Amygdala (tissue), 56 donors: ENCODE measurements at regions not wholly inside any gene's neighbourhood (a gene's known extent, or its start where the extent isn't known, plus 50 kb on each side); places are given as distances from the start of the nearest gene placed in this dataset.

Experiments
- DNase-seq, 56 donors: peaks; one replicate each; lab custom pipeline; 2025; lab: John Stamatoyannopoulos, UW

DNA sequence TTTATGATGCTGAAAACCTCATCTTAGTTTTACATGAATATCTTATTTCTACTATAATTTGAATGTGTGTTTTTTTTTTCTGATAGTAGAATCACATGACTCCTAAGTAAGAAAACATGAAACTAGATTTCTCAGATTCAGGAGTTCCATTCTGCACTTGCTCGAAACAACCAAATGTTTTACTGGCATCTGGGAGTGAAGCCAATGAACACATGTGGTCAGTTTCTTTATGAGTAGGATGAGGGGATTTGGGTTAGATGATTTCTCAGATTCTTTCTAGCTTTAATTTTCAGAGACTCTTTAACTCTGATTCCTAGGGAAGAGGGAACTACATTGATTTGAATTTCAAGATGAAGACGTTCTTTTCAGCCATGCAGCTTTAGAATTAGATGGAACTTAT lies 225.0 kb upstream of the NT5C1B start:
- no peak for DNase-seq

DNA sequence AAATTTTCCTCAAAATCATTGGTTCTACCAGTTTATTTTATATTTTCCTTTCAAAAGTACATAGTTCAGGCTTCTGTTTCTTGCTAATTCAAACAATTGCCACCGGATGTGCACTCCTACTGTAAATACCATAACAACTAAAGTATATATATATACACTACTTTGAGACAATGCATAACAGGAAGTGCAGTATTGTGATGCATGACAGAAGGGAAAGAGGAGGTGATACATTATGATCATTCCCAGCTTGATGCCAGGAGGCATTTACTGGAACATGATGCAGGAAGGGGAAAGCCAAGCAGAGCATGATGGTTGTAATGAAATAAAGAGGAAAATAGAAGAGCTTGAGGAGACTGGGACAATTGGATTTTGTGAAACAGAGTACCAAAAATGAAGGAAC lies 215.2 kb upstream of the NT5C1B start:
- no peak for DNase-seq

DNA sequence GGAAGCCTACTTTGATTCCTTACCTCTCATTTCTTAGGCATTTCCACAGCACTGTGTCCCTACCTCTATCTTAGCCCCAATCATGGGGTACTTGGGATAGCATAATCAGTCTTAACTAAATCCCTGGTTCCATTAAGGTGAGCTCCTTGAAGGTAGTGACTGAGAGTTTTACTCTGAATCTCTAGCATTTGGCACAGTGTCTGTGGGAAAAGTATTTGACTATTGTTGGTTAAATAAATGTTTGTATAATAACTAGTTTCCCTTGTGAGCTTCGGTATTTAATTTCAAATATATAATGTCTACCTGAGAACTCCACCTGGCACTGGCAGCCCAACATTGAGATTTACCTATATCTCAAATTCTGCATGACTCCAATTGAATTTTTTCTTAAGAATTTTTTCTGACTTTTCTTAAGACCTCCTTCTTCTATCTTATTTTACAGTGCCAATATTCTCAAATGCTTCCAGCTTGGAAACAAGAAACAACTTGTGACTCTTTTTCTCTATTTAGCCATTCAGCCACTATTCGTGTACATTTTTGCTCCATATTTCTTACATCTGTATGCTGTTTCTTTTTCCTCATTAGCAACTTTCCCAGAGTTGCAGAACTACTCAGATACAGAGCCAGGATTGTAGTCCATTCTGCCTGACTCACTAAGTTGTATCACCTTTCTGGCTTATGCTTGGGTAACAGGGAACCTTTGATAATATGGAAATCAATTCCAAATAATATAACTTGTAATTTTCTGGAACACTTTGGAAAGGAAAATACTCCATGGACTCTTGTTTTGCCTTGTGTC lies 214.0 kb upstream of the NT5C1B start:
- no peak for DNase-seq

DNA sequence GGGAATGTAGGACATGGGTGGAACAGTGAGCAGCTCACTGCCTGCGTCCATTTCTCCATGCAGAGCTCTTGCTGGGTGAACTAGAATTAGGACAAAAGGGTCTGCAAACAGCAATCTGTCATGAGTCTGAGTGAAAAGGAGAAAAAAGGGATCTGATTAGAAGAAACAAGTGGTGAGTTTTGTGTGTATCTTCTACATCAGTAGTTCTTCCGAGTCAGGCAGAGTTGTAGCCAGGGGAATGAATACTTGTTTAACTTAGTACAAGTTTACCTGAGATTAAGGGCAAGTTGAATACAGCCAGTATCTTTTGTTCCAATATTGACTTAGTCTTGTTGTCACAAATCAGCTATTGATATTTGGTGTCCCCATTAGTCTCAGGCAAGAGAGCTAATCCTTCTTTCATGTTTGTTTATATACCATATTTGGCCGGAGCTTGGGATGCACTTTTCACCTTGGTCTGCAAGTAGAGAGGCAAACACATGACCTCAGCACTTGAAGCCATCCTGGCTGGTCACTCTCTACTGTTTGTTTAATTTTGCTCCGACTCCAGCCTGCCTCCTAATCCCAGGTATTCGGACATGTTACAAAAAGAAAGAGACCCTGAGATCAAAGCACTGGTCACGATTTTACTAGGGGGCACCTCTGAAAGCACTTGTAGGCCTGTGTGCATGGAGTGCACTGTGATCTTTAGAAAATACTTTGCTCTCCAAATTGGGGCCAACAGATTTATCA lies 211.0 kb upstream of the NT5C1B start:
- no peak for DNase-seq

DNA sequence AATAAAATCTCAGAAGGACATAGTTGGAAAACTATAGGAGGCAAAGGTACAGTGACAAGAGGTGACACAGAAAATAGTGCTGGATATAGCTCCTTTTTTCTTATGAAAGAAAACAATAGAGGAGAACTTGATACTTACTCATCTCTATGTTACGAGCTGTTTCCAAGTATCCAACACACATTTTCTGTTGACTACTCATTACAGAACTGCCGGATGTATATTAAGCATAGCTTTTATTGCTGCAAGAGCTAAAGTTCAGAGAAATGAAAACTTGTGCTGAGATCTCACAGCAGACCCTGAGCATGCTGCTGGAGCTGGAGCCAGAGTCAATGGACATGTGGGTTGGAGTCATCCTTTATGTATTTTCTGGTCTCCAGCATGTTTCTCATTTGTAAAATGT lies 210.0 kb upstream of the NT5C1B start:
- DNase-seq = no peak

DNA sequence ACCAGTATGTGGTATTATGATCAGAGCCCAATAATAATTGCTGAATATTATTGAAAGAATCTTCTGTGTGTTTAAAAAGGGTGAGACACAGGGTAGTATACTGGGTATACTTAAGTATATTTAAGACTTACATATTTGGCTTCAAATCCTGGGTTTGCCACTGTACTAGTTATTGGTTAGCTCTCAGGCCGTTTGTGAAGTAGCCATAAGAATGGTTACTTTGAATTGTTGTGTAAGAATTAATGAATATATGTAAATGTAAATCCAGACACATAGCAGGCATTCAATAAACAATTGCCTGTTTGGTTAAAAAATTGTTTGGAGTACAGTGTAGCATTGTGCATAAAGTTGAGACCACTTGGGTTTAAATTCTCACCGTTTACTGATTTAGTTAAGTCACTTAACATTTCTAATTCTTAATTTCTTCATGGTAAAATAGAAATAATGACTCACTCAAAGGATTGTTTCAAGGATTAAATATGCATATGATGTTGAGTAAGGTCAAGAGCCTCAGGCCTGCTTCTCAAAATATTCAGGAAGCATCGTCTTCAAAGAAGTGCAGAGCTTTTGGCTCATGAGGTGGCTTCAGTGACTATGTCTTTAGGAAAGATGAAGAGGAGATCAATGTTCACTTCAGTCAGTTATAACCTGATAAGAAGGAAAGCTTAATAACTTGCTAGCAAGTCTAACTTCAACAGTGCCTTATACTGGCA lies 207.9 kb upstream of the NT5C1B start:
- no peak for DNase-seq

DNA sequence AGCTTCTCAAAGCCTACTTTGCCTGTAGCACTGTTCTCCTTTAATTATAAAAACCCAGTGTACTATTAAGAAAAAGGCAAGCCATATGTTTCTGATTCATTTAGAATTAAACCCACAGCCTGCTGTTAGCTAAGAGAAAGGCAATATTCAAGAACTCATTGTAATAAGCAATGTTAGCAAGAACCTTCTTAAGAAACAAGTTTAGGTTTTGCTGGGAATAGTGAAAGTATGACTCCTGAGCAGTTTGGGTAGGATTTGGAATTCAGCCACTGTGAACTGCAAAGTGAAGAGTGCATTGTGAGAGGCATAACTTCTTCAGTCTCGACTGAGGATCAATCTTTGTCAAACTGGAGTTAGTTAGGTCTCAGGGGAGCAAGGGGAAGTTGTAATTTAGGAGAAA lies 206.5 kb upstream of the NT5C1B start:
- no peak for DNase-seq

DNA sequence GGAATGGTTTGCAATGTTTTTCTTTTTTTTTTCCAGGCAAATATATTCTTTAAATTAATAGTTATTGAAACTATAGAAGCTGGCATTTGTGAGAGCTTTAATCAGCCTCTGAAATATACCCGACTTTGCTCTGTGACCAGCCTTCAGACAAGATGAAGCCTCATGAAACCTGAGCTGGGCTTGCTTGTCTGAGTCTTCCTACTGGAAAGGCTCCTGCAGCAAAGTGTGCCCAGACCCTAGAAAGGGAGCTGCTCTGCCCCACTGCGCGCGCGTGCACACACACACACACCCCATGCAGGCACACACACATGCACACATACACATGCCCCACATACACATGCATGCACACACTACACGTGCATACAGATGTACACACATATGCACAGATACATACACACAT lies 203.3 kb upstream of the NT5C1B start:
- no peak for DNase-seq

DNA sequence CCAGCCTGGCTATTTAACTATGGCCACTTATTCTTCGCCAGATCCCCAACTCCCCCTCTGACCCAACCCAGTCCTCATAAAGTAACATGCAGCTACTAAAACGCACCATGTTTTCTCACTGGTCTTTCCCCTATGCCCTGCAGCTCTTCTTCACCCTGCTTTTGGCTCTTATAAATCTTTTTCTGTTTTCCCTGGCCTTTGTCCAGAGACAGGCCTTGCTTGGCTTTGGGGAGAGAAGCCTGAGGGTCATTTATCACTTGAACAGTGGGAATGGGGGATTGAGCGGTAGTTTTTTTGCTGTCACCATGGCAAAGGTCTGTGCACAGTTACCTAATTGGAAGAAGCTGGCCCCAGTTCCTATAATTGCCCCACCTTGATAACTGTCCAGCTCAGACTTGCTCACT lies 202.9 kb upstream of the NT5C1B start:
- DNase-seq = no peak

DNA sequence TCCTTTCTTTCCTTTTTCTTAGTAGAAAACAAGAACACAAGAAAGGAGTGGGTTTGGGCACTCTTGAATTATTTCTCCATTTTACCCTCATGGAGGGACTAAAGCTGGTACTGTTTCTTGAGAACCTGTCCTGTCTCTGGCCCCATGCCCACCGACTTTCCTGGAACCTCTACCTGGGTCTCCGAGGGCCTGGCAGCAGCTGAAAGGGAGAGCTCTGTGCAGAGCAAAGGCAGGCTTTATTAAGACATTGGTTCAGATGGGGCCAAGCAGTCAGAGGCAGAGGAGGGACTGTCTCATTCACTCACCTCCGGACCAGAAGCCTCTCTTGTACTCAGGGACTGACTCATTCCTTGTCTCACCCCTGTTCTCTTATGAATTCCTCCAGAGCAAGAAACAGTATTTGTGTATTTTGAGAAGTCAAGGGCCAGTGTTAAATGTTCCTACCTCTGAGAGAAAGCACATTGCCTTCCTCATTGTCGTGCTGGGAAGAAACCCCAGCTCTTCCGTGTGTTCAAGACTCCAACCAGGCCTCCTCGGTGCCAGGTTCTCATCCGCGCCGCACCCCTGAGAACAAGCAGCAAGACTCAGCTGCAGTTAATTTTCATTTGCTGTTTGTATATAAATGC lies 201.9 kb upstream of the NT5C1B start:
- DNase-seq = no peak

DNA sequence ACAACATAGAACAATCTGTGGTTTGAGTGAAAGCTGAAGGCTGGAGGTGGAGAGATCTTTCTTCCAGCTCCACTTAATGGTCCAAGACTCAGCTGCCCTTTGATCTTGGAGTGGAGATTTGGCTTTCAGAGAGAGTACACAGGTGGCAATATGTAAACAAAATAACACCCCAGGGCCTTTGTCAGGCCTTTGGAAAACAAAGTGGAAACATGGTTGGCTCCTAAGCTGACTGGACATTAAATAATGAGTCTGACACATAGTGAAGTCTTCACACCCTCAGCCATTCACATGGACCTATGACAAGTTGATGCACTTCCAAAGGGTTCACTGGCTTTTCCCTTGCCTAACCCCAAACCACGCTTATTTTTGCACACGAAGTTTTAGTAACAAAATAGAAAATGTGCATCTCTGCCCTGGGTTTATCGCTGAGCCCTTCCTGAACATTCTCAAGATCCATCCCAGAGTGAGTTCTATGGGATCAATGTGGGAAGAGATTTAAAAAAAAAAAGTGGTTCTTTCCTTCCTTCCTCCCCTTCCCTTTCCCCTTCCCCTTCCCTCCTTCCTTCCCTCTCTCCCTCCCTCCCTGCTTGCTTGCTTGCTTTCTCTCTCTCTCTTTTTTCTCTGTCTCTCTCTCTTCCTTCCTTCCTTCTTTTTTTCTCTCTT lies 201.3 kb upstream of the NT5C1B start:
- DNase-seq = no peak

DNA sequence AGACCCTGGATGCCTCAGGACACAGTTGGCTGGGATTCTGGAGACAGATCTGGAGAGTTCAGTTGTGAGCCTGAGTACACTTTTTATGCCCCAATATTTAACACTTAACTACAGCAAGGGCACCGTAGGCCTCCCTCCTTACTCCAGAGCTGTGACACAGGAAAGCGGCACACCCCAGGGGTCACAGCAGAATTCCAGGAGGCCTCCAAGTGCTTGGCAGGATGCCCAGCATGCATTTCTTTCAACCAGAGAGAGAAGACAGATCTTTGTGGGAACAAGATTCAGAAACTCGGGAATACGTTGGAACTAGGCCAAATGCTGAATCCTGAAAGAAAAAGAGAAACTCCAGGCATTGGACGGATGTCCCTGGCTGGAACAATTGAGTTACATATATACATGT lies 199.2 kb upstream of the NT5C1B start:
- peak in 3 of 56 donors; percentile 2 to 12 (median 11) for DNase-seq

DNA sequence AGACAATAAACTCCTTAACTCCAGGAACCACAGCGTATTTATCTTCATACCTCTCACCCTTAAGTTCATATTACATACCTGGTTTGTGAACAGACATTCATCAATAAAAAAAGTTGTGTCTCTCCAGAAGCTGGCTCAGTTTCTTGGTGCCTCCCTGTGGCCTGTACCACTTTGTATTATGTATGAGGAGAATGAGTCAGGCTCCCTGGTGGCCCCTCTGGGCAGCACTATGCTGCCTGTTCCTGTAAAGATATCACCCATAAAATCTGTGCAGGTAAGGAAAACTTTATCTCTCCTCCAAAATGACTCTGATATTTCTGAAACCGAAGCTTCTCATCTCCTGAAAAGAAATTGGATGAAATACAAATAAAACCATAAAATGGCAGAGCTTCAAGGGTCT lies 198.4 kb upstream of the NT5C1B start:
- DNase-seq = no peak

DNA sequence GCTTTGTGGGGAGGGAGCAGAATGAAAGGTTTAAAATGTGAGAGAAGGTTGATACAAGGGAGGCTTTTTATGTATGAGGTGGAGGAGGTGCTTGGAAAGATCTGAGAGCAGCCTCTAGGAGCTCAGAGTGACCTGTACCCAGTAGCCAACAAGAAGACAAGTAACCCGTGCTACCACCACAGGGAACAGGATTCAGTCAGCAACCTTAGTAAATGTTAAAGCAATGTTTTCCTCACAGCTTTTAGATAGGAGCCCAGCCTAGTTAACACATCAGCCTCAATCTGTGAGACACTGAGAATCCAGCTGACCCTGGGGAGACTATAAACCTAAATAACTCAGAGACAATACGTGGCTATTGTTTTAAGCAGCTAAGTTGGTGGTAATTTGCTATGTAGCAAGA lies 194.9 kb upstream of the NT5C1B start:
- DNase-seq = no peak

DNA sequence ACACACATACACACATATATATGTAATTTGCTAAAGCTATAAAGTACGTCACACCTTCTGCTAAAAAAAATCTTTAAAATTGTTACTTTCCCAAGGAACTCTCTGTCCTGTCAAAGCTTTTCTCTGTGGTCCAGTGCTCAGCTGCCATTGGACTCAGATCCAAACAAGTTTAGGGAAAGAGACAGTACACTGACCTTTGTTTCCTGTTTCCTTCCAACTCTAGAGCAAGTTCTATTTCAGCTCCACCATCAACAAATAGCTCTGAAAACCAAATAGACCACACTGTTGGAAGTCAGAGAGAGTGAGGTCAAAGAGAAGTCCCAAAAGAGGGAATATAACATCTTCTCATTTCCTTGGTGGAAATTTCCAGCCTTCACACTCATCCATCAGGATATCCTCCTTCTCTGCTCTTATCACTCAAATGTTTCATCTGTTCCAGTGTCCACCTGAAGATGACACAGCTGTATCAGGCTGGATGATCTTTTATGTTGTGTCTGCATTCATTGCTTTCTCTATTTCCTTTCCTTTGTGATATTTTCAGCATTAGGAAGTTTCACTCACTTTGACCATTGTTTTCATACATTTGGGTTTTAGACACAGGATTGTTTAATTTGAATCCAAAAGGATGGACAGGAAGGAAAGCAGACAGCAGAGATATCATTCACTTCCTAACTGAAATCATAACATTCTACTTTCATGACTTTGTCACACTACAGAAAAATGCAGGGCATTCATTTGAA lies 192.3 kb upstream of the NT5C1B start:
- DNase-seq = no peak

DNA sequence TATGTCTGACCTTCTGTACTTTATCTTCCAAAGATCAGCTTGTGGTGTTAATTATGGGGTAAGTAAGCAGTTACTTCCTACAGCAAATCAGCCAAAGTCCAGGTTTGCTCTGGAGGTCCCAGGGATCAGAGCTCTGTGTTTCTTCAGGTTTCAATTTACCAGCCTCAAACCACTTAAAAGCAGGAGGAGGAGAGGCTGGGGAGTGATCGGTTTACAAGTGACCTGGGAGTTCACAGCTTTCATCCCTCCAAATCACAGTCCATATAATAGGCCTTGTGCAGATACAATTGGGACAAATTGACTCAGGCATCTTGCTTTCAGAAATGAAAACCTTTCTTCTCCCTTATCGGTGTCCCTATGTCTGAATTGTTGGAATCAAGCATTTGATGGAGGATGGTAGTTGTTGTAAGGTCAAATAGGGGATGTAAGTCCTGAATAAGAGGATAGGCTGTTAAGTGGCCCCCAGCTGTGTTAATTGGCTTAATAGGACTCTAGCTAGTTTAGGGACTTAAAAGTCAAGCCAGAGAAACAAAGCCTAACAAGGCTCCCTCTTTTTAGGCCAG lies 188.0 kb upstream of the NT5C1B start:
- DNase-seq = no peak

DNA sequence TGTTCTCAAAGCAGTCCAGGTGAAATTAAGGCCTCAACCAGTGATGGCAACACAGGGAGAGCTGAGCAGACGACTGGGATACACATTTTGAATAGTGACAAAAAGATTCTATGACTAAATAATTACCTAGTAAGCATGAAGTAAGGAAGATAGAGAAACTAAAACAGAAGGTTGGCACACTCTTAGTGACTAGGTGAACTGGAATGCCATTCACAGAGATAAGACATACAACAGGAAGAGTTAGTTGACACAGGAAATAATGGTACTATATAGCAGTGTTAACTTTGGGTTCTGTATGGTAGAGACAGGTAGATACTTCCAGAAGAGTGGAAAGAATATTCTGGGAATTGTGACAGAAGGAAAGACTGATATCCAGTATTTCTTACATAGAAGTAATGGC lies 181.8 kb upstream of the NT5C1B start:
- DNase-seq = no peak

DNA sequence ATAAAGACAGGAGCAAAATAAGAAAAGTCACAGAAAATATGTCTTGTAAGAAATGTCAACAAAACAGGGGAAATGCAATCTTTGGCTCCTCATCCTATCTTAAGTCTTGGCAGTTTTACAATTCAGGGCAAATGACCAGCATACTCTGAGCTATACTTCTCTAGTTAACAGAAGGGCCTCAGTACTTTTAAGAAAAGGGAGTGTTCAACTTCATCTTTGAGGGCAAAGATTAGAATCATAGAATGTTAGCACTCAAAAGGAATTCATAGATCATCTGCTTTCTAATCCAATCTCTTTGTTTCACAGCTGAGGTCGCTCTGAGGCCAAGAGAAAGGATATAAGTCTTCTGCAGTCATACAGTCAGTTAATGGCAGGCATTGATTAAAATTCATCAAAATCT lies 174.0 kb upstream of the NT5C1B start:
- DNase-seq = no peak

DNA sequence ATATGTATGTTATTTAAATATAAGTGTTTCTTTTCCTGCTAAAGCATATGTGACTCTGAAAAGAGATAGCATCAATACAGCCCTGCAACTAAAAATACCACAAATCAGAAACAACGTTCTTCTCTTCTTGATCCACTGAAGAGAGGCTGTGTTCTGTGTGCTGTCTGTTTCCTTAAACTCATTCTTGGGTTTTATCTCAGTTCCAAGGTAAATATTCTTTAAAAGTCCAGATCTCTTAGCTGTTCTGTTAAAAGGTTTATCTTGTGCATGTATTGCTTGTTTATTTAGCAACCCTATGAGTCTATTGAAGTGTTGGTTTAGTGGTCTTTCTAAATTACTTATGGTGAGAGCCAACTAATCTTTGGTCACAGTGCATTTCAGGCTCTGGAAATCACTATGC lies 173.3 kb upstream of the NT5C1B start:
- no peak for DNase-seq

DNA sequence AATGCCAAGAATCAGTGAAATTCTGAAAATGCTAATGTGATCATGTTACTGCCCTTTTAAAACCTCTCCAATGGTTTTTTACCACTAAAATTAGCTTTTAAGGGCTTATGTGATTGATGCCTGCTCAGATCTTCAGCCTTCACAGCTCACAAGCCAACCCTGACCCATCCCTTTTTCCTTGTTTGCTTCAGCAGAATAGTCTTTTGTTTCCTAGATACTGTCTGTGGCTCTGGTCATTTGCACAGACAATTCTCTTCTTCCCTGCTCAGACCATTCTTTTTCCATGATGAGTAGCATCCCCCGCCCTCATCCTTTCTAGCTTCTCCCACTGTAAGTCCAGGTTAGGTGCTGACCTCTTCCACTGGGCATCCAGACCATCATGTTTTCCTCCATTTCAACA lies 164.9 kb upstream of the NT5C1B start:
- DNase-seq = no peak
